ENCODE measurements at regions not wholly inside any gene's neighbourhood (a gene's known extent, or its start where the extent isn't known, plus 50 kb on each side); places are given as distances from the start of the nearest gene placed in this dataset.

DNA sequence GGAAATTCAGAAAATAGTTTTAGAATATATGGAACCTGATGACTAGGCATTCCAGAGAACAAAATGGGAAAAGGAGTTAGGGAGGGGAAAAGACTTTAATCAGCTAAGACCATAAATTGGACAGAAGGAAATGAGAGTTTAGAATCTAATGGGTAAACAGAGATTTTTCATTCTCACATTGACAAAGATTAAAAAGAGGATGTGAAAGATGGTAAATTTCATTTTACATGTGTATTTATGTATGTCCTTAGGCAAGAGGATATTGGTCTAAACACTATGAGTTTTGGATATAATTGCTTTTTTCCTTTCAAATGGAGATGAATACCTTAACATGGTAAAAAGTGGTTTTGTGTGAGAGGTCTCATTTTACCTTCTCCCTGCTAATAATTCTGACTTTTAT lies 1021.9 kb downstream of the NSUN3 start (continued):
- no peak for TF ChIP-seq CTCF (IDR thresholded peaks at IDR 0.05)
- TF ChIP-seq, protein P1, sequence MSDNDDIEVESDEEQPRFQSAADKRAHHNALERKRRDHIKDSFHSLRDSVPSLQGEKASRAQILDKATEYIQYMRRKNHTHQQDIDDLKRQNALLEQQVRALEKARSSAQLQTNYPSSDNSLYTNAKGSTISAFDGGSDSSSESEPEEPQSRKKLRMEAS (CRISPR knock-in tag; IDR thresholded peaks at IDR 0.05): no peak
- TF ChIP-seq ZNF219 (CRISPR knock-in tag; IDR thresholded peaks at IDR 0.05; ENCODE audit: borderline replicate concordance): no peak
- TF ChIP-seq GRHL2 (CRISPR knock-in tag; IDR thresholded peaks at IDR 0.05; ENCODE audit: insufficient replicate concordance, severe bottlenecking): no peak

GRCh38 chr3:95088464-95088863 lies 1025.6 kb downstream of the NSUN3 start:
- POLR2A ChIA-PET: no interaction called here
- CTCF ChIA-PET: no interaction called here
- no peak overlapping the region for H3K4me3 Mint-ChIP-seq

More at GRCh38 chr3:95088464-95088863, 1025.6 kb downstream of the NSUN3 start:
- H3K36me3 Mint-ChIP-seq: no peaks in the 10 kb centered on the region
- no peaks in the 10 kb centered on the region for H3K4me1 Mint-ChIP-seq
- peak overlapping the region; percentile 8; the same call in 1 of the 2 replicates for H3K27ac Mint-ChIP-seq
- DNase-seq (ENCODE audit: low spot score) (no peak), ATAC-seq (peak; percentile 86)
- H3K27me3 Mint-ChIP-seq (ENCODE audit: low read depth): no peaks in the 10 kb centered on the region
- TF ChIP-seq PRRX2 (CRISPR knock-in tag; IDR thresholded peaks at IDR 0.05): no peak
- no peak for TF ChIP-seq NFYB (CRISPR knock-in tag; conservative IDR thresholded peaks at IDR 0.05; ENCODE audit: low read depth)
- TF ChIP-seq SOX15 (CRISPR knock-in tag; IDR thresholded peaks at IDR 0.05): no peak
- no peak for TF ChIP-seq ETV6 (CRISPR knock-in tag; IDR thresholded peaks at IDR 0.05)
- TF ChIP-seq, protein P2, sequence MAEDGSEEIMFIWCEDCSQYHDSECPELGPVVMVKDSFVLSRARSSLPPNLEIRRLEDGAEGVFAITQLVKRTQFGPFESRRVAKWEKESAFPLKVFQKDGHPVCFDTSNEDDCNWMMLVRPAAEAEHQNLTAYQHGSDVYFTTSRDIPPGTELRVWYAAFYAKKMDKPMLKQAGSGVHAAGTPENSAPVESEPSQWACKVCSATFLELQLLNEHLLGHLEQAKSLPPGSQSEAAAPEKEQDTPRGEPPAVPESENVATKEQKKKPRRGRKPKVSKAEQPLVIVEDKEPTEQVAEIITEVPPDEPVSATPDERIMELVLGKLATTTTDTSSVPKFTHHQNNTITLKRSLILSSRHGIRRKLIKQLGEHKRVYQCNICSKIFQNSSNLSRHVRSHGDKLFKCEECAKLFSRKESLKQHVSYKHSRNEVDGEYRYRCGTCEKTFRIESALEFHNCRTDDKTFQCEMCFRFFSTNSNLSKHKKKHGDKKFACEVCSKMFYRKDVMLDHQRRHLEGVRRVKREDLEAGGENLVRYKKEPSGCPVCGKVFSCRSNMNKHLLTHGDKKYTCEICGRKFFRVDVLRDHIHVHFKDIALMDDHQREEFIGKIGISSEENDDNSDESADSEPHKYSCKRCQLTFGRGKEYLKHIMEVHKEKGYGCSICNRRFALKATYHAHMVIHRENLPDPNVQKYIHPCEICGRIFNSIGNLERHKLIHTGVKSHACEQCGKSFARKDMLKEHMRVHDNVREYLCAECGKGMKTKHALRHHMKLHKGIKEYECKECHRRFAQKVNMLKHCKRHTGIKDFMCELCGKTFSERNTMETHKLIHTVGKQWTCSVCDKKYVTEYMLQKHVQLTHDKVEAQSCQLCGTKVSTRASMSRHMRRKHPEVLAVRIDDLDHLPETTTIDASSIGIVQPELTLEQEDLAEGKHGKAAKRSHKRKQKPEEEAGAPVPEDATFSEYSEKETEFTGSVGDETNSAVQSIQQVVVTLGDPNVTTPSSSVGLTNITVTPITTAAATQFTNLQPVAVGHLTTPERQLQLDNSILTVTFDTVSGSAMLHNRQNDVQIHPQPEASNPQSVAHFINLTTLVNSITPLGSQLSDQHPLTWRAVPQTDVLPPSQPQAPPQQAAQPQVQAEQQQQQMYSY (CRISPR knock-in tag; IDR thresholded peaks at IDR 0.05): no peak
- no peak for TF ChIP-seq ERG (CRISPR knock-in tag; IDR thresholded peaks at IDR 0.05)
- TF ChIP-seq, protein P3, sequence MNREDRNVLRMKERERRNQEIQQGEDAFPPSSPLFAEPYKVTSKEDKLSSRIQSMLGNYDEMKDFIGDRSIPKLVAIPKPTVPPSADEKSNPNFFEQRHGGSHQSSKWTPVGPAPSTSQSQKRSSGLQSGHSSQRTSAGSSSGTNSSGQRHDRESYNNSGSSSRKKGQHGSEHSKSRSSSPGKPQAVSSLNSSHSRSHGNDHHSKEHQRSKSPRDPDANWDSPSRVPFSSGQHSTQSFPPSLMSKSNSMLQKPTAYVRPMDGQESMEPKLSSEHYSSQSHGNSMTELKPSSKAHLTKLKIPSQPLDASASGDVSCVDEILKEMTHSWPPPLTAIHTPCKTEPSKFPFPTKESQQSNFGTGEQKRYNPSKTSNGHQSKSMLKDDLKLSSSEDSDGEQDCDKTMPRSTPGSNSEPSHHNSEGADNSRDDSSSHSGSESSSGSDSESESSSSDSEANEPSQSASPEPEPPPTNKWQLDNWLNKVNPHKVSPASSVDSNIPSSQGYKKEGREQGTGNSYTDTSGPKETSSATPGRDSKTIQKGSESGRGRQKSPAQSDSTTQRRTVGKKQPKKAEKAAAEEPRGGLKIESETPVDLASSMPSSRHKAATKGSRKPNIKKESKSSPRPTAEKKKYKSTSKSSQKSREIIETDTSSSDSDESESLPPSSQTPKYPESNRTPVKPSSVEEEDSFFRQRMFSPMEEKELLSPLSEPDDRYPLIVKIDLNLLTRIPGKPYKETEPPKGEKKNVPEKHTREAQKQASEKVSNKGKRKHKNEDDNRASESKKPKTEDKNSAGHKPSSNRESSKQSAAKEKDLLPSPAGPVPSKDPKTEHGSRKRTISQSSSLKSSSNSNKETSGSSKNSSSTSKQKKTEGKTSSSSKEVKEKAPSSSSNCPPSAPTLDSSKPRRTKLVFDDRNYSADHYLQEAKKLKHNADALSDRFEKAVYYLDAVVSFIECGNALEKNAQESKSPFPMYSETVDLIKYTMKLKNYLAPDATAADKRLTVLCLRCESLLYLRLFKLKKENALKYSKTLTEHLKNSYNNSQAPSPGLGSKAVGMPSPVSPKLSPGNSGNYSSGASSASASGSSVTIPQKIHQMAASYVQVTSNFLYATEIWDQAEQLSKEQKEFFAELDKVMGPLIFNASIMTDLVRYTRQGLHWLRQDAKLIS (CRISPR knock-in tag; IDR thresholded peaks at IDR 0.05; ENCODE audit: borderline replicate concordance): no peak
- no peak for TF ChIP-seq ZNF263 (CRISPR knock-in tag; IDR thresholded peaks at IDR 0.05; ENCODE audit: low read depth)
- TF ChIP-seq KAT7 (CRISPR knock-in tag; IDR thresholded peaks at IDR 0.05; ENCODE audit: borderline replicate concordance): no peak
- TF ChIP-seq, protein P4, sequence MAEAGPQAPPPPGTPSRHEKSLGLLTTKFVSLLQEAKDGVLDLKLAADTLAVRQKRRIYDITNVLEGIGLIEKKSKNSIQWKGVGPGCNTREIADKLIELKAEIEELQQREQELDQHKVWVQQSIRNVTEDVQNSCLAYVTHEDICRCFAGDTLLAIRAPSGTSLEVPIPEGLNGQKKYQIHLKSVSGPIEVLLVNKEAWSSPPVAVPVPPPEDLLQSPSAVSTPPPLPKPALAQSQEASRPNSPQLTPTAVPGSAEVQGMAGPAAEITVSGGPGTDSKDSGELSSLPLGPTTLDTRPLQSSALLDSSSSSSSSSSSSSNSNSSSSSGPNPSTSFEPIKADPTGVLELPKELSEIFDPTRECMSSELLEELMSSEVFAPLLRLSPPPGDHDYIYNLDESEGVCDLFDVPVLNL (CRISPR knock-in tag; IDR thresholded peaks at IDR 0.05; ENCODE audit: borderline replicate concordance, low read depth): no peak
- no peak for TF ChIP-seq SMAD4 (CRISPR knock-in tag; IDR thresholded peaks at IDR 0.05)
- TF ChIP-seq FOXK1 (CRISPR knock-in tag; IDR thresholded peaks at IDR 0.05): no peak
- TF ChIP-seq, protein P5, sequence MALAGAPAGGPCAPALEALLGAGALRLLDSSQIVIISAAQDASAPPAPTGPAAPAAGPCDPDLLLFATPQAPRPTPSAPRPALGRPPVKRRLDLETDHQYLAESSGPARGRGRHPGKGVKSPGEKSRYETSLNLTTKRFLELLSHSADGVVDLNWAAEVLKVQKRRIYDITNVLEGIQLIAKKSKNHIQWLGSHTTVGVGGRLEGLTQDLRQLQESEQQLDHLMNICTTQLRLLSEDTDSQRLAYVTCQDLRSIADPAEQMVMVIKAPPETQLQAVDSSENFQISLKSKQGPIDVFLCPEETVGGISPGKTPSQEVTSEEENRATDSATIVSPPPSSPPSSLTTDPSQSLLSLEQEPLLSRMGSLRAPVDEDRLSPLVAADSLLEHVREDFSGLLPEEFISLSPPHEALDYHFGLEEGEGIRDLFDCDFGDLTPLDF (CRISPR knock-in tag; IDR thresholded peaks at IDR 0.05): no peak
- no peak for TF ChIP-seq ZSCAN18 (CRISPR knock-in tag; IDR thresholded peaks at IDR 0.05)
- no peak for TF ChIP-seq PREB (CRISPR knock-in tag; IDR thresholded peaks at IDR 0.05; ENCODE audit: borderline replicate concordance)
- no peak for TF ChIP-seq NR2C2 (CRISPR knock-in tag; IDR thresholded peaks at IDR 0.05)
- peaks cover 7% of the 10 kb centered on the region for H3K9me3 Mint-ChIP-seq

All from WTC11 (cell line).